IPS-15b (cell line): ENCODE measurements at regions not wholly inside any gene's neighbourhood (a gene's known extent, or its start where the extent isn't known, plus 50 kb on each side); places are given as distances from the start of the nearest gene placed in this dataset.

Source experiments
- H3K27me3 ChIP-seq: one replicate; pipeline ENCODE4 v1.6.1; 2013; ENCODE audit warnings: low read length; ENCODE audit not compliant: control insufficient read depth, insufficient read depth
- H3K36me3 ChIP-seq: one replicate; pipeline ENCODE4 v1.6.1; 2013; ENCODE audit warnings: low read length; ENCODE audit not compliant: control insufficient read depth, insufficient read depth
- H3K4me1 ChIP-seq: one replicate; pipeline ENCODE4 v1.6.1; 2013; ENCODE audit warnings: mild to moderate bottlenecking, low read length; ENCODE audit not compliant: control insufficient read depth, insufficient read depth
- H3K4me3 ChIP-seq: one replicate; pipeline ENCODE4 v1.5.1; 2013; ENCODE audit warnings: low read depth, low read length
- H3K9ac ChIP-seq: one replicate; pipeline ENCODE4 v1.6.1; 2013; ENCODE audit warnings: low read depth, mild to moderate bottlenecking, low read length
- H3K9me3 ChIP-seq: one replicate; pipeline ENCODE4 v1.6.1; 2013; ENCODE audit warnings: mild to moderate bottlenecking, low read length; ENCODE audit not compliant: control insufficient read depth, insufficient read depth

DNA sequence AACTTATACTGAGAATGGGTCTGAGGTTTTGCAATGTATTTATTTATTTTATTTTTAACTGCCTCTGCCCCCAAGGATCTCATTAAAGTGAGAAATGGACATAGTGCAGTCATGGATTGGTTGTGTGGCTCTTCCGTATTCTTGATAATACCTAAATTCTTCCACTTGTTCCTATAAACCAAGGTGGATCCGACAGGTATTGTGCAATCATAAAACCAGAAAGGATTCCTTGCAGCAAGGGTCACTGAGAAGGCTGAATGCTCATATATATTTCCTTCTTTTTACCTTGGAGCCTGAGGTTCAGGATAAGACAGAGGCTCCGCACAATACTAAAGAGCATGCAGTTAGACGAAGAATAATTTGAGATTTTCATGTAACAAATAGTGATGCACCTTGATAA is 826.0 kb upstream of the SOX11 start:
- H3K27me3 ChIP-seq: no peaks in the 10 kb centered on the region
- H3K4me3 ChIP-seq: no peak overlapping the region
- H3K36me3 ChIP-seq: no peaks in the 10 kb centered on the region
- H3K4me1 ChIP-seq: no peaks in the 10 kb centered on the region
- no peaks in the 10 kb centered on the region for H3K9me3 ChIP-seq
- H3K9ac ChIP-seq: no peak overlapping the region

GRCh38 chr2:4868466-4868865 is 823.7 kb upstream of the SOX11 start:
- no peaks in the 10 kb centered on the region for H3K36me3 ChIP-seq

DNA sequence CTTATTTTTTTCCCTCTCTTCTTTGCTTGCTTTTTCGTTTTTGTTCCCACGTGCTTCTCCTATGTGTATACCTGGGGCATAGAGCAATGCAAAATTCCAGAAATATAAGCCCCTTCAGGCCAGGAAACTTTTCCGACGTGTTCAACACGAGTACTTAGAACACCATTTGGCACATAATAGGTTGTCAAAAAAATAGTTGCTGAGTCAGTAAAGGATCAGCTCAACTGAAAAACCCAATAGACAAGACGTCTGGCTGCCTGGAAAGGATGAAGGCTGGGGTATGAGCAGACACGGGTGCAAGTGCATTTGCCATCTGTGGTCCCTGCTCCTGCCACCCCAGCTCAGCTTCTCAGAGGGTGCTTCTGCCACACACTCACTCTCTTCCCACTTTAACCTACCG is 823.0 kb upstream of the SOX11 start:
- H3K9me3 ChIP-seq: no peaks in the 10 kb centered on the region
- H3K4me1 ChIP-seq: no peaks in the 10 kb centered on the region
- H3K27me3 ChIP-seq: no peaks in the 10 kb centered on the region
- H3K9ac ChIP-seq: no peak overlapping the region
- no peaks in the 10 kb centered on the region for H3K36me3 ChIP-seq
- H3K4me3 ChIP-seq: no peak overlapping the region

More at GRCh38 chr2:4868466-4868865, 823.7 kb upstream of the SOX11 start:
- Histone ChIP-seq H3K4me3 (no peak overlapping the region), H3K9me3 (no peaks in the 10 kb centered on the region), H3K27me3 (no peaks in the 10 kb centered on the region), H3K9ac (no peak overlapping the region), H3K4me1 (no peaks in the 10 kb centered on the region)

GRCh38 chr2:4873364-4873763 is 818.8 kb upstream of the SOX11 start:
- Histone ChIP-seq H3K9me3 (no peaks in the 10 kb centered on the region), H3K36me3 (no peaks in the 10 kb centered on the region), H3K27me3 (no peaks in the 10 kb centered on the region), H3K4me3 (no peak overlapping the region), H3K4me1 (no peaks in the 10 kb centered on the region), H3K9ac (no peak overlapping the region)

GRCh38 chr2:4873876-4874593 is 818.1 kb upstream of the SOX11 start:
- no peak overlapping the region for H3K9ac ChIP-seq
- H3K9me3 ChIP-seq: no peaks in the 10 kb centered on the region
- no peaks in the 10 kb centered on the region for H3K4me1 ChIP-seq
- H3K4me3 ChIP-seq: no peak overlapping the region
- H3K36me3 ChIP-seq: no peaks in the 10 kb centered on the region
- no peaks in the 10 kb centered on the region for H3K27me3 ChIP-seq

- Histone ChIP-seq H3K4me3 (no peak overlapping the region), H3K4me1 (no peaks in the 10 kb centered on the region)
Observed at GRCh38 chr2:4882421-4882820, 809.8 kb upstream of the SOX11 start.

DNA sequence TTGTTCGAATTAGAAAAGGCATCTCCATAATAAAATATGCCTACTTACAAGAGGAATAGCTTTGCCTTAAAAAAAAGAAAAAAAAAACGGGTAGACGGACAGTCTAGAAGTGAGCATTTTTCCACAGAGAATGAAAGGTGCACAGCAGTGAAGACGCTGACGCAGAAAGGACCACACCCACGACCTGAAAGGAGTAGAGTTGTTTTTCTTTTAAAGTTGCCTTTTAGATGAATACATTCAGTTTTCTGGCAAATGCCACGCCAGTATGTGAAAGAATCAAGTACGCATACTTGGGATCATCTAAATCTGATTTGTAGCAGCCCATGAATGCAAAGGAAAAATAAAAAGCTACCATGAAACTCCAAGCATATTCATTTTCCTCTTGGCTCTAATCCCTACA is 809.2 kb upstream of the SOX11 start:
- Histone ChIP-seq H3K36me3 (peaks cover 2% of the 10 kb centered on the region), H3K9me3 (no peaks in the 10 kb centered on the region), H3K4me3 (no peak overlapping the region), H3K27me3 (no peaks in the 10 kb centered on the region), H3K9ac (no peak overlapping the region), H3K4me1 (no peaks in the 10 kb centered on the region)

More at GRCh38 chr2:4882421-4882820, 809.8 kb upstream of the SOX11 start:
- Histone ChIP-seq H3K9me3 (no peaks in the 10 kb centered on the region), H3K27me3 (no peaks in the 10 kb centered on the region), H3K36me3 (peaks cover 2% of the 10 kb centered on the region), H3K9ac (no peak overlapping the region)

DNA sequence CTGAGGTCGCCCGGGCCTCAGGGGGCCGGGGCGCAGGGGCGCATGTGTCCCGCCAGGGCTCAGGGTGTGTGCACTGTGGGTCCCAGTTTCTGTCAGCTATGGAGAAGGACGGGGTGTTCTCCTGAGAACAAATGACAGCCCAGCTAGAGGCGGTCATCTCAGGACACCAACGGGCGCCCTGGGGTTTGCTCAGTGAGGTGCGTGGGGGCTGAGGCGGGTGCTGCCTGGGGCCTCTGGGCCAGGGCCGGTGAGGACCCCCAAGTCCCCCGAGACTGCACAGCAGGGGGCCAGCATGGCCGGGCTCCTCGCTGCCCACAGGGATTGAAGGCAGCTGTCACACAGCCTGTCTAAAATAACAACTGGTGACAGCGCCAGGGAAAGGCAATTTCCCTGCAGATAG is 808.8 kb upstream of the SOX11 start:
- Histone ChIP-seq H3K4me3 (no peak overlapping the region), H3K27me3 (no peaks in the 10 kb centered on the region), H3K4me1 (no peaks in the 10 kb centered on the region), H3K9ac (no peak overlapping the region), H3K9me3 (no peaks in the 10 kb centered on the region), H3K36me3 (peaks cover 2% of the 10 kb centered on the region)

- Histone ChIP-seq H3K4me3 (no peak overlapping the region), H3K36me3 (peaks cover 2% of the 10 kb centered on the region), H3K27me3 (no peaks in the 10 kb centered on the region), H3K9me3 (no peaks in the 10 kb centered on the region), H3K4me1 (no peaks in the 10 kb centered on the region), H3K9ac (no peak overlapping the region)
Observed at GRCh38 chr2:4884117-4884571, 808.0 kb upstream of the SOX11 start.

GRCh38 chr2:4891394-4891793 is 800.8 kb upstream of the SOX11 start:
- no peaks in the 10 kb centered on the region for H3K36me3 ChIP-seq
- no peak overlapping the region for H3K4me3 ChIP-seq
- no peaks in the 10 kb centered on the region for H3K9me3 ChIP-seq
- no peaks in the 10 kb centered on the region for H3K4me1 ChIP-seq
- no peaks in the 10 kb centered on the region for H3K27me3 ChIP-seq
- no peak overlapping the region for H3K9ac ChIP-seq

GRCh38 chr2:4895371-4895770 is 796.8 kb upstream of the SOX11 start:
- no peak overlapping the region for H3K4me3 ChIP-seq
- no peaks in the 10 kb centered on the region for H3K4me1 ChIP-seq
- H3K36me3 ChIP-seq: no peaks in the 10 kb centered on the region
- no peaks in the 10 kb centered on the region for H3K27me3 ChIP-seq
- H3K9me3 ChIP-seq: no peaks in the 10 kb centered on the region
- no peak overlapping the region for H3K9ac ChIP-seq

DNA sequence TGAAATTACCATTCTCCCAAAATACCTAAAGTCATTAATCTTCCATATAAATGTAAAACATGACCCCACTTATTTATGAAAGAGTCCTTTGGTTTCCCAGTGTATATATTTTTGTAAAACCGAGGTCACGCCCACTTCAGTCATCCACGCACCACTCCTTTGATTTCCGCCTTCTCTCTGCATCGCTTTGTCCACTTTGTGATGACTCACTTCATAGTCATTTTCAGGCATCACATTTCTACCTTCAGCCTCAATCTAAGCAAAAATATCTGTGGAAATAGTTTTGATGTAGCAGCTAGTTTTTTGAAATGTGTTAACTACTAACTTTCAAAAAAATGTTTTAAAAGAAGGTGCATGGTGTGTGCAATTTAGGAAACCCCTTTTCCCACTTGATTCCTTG is 793.5 kb upstream of the SOX11 start:
- no peaks in the 10 kb centered on the region for H3K9me3 ChIP-seq
- no peaks in the 10 kb centered on the region for H3K27me3 ChIP-seq
- H3K4me1 ChIP-seq: no peaks in the 10 kb centered on the region
- H3K9ac ChIP-seq: no peak overlapping the region
- H3K36me3 ChIP-seq: no peaks in the 10 kb centered on the region
- no peak overlapping the region for H3K4me3 ChIP-seq
